MCF 10A (cell line): ENCODE measurements at regions not wholly inside any gene's neighbourhood (a gene's known extent, or its start where the extent isn't known, plus 50 kb on each side); places are given as distances from the start of the nearest gene placed in this dataset.

Source experiments
- BruUV-seq: library from RNA; stranded (reverse); fragments of 400-500 nt; replicated peaks from 2 replicates; lab custom pipeline; 2021; lab: Mats Ljungman, UMichigan
- CTCF ChIA-PET: fragments of 300-600 bp; sonication (Branson Sonifier 250); formaldehyde crosslinking; extraction: SDS; loops from one replicate; lab custom pipeline; 2021; ENCODE audit warnings: antibody characterized with exemption, inconsistent platforms; lab: Yijun Ruan, JAX
- POLR2A ChIA-PET: fragments of 300-600, 350-650 bp; sonication (Branson Sonifier 250); formaldehyde crosslinking; extraction: SDS; loops from one replicate; lab custom pipeline; 2020; ENCODE audit warnings: antibody characterized with exemption, inconsistent platforms; lab: Yijun Ruan, JAX
- DNase-seq: peaks from one replicate; pipeline ENCODE4 v3.0.0-alpha.2; 2018; ENCODE audit not compliant: unreplicated experiment
- H3K27ac Mint-ChIP-seq: one replicate; pipeline ENCODE4 v1.8.0; 2022; ENCODE audit warnings: mild to moderate bottlenecking, low read depth, mixed read lengths; ENCODE audit not compliant: unreplicated experiment
- H3K27me3 Mint-ChIP-seq: one replicate; pipeline ENCODE4 v1.8.0; 2022; ENCODE audit warnings: mixed read lengths; ENCODE audit not compliant: insufficient read depth, unreplicated experiment
- H3K36me3 Mint-ChIP-seq: one replicate; pipeline ENCODE4 v1.8.0; 2022; ENCODE audit warnings: mild to moderate bottlenecking, moderate library complexity, mixed read lengths; ENCODE audit not compliant: insufficient read depth, unreplicated experiment
- H3K4me1 Mint-ChIP-seq: one replicate; pipeline ENCODE4 v1.8.0; 2022; ENCODE audit warnings: mixed read lengths; ENCODE audit not compliant: insufficient read depth, unreplicated experiment
- H3K4me3 Mint-ChIP-seq: one replicate; pipeline ENCODE4 v1.8.0; 2022; ENCODE audit warnings: mild to moderate bottlenecking, moderate library complexity, mixed read lengths; ENCODE audit not compliant: unreplicated experiment
- H3K9me3 Mint-ChIP-seq: one replicate; pipeline ENCODE4 v1.8.0; 2022; ENCODE audit warnings: mixed read lengths; ENCODE audit not compliant: unreplicated experiment
- intact Hi-C: fragments of 100-400 bp; cut with micrococcal nuclease; formaldehyde crosslinking; loops from 2 replicates; pipeline ENCODE4 v1.14.1; 2022
- TF ChIP-seq, protein P1 (sequence below): fragments of 200-600 bp; IDR thresholded peaks from one replicate; pipeline ENCODE4 v1.8.0; 2022; ENCODE audit warnings: antibody characterized with exemption, mild to moderate bottlenecking; ENCODE audit not compliant: unreplicated experiment

GRCh38 chr3:109784285-109784684, 446.9 kb upstream of the DPPA4 start:
- H3K27me3 Mint-ChIP-seq, result no peaks in the 10 kb centered on the region
- TF ChIP-seq, protein P1, sequence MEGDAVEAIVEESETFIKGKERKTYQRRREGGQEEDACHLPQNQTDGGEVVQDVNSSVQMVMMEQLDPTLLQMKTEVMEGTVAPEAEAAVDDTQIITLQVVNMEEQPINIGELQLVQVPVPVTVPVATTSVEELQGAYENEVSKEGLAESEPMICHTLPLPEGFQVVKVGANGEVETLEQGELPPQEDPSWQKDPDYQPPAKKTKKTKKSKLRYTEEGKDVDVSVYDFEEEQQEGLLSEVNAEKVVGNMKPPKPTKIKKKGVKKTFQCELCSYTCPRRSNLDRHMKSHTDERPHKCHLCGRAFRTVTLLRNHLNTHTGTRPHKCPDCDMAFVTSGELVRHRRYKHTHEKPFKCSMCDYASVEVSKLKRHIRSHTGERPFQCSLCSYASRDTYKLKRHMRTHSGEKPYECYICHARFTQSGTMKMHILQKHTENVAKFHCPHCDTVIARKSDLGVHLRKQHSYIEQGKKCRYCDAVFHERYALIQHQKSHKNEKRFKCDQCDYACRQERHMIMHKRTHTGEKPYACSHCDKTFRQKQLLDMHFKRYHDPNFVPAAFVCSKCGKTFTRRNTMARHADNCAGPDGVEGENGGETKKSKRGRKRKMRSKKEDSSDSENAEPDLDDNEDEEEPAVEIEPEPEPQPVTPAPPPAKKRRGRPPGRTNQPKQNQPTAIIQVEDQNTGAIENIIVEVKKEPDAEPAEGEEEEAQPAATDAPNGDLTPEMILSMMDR, result no peak
- POLR2A ChIA-PET, result no interaction called here
- no peaks in the 10 kb centered on the region for H3K4me1 Mint-ChIP-seq
- intact Hi-C loops, result no loop called here
- no peaks in the 10 kb centered on the region for H3K36me3 Mint-ChIP-seq
- H3K27ac Mint-ChIP-seq, result no peak overlapping the region
- DNase-seq, result no peak
- H3K9me3 Mint-ChIP-seq, result peaks cover 4% of the 10 kb centered on the region
- no peak overlapping the region for H3K4me3 Mint-ChIP-seq
- BruUV-seq, result no TSS peak
- CTCF ChIA-PET, result interaction anchor here (0.6 kb wide), 1 partner anchor 135 kb away, joined by 3 read pairs; no protein-coding TSS in a partner anchor

GRCh38 chr3:109784852-109785631, 447.7 kb upstream of the DPPA4 start:
- CTCF ChIA-PET, result interaction anchor here (0.6 to 0.7 kb wide), 2 partner anchors 115 to 135 kb away, joined by 3 read pairs; no protein-coding TSS in a partner anchor
- POLR2A ChIA-PET, result no interaction called here
- intact Hi-C loops, result no loop called here
- Mint-ChIP-seq H3K4me1 (no peaks in the 10 kb centered on the region), H3K27me3 (no peaks in the 10 kb centered on the region), H3K27ac (no peak overlapping the region), H3K4me3 (no peak overlapping the region), H3K9me3 (no peaks in the 10 kb centered on the region), H3K36me3 (no peaks in the 10 kb centered on the region)
- no peak for DNase-seq
- no TSS peak for BruUV-seq
- TF ChIP-seq, protein P1, result no peak

GRCh38 chr3:109803274-109803673, 465.9 kb upstream of the DPPA4 start:
- no TSS peak for BruUV-seq
- ChIA-PET CTCF (interaction anchor here (0.5 kb wide), 1 partner anchor 73 kb away, joined by 3 read pairs; no protein-coding TSS in a partner anchor), POLR2A (no interaction called here)
- Mint-ChIP-seq H3K4me3 (no peak overlapping the region), H3K9me3 (no peaks in the 10 kb centered on the region), H3K27ac (no peak overlapping the region), H3K27me3 (no peaks in the 10 kb centered on the region), H3K36me3 (no peaks in the 10 kb centered on the region), H3K4me1 (no peaks in the 10 kb centered on the region)
- intact Hi-C loops, result no loop called here
- TF ChIP-seq, protein P1, result peak; percentile 14
- DNase-seq, result peak; percentile 27

DNA sequence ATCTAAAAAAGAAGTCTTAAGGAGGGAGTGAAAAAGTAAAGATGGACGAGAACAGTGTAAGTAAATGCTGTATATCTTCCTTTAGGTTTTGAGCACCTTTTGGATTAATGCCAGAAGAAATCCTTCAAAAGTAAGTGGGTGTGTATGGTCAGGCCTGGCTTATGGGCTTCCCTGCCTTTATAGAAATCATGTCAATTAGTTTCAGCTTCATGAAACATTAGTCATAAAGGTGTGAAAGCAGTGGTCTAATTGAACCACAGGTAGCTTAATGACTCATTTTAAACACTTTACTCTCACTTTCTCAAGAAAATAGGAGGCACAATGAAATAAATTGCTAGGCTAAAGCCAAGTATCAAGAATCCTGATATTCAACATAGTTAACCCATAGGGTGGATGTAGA, 467.4 kb upstream of the DPPA4 start:
- no peak overlapping the region for H3K4me3 Mint-ChIP-seq
- DNase-seq, result peak; percentile 55
- no peaks in the 10 kb centered on the region for H3K27me3 Mint-ChIP-seq
- H3K27ac Mint-ChIP-seq, result no peak overlapping the region
- H3K4me1 Mint-ChIP-seq, result no peaks in the 10 kb centered on the region
- TF ChIP-seq, protein P1, result no peak
- POLR2A ChIA-PET, result no interaction called here
- no peaks in the 10 kb centered on the region for H3K9me3 Mint-ChIP-seq
- CTCF ChIA-PET, result no interaction called here
- BruUV-seq, result no TSS peak
- intact Hi-C loops, result no loop called here
- no peaks in the 10 kb centered on the region for H3K36me3 Mint-ChIP-seq
